NCI-H1048 (cell line): ENCODE measurements at regions not wholly inside any gene's neighbourhood (a gene's known extent, or its start where the extent isn't known, plus 50 kb on each side); places are given as distances from the start of the nearest gene placed in this dataset.
"Not testable (repeated sequence)": the region's sequence is repeated elsewhere in the genome, so short reads cannot be mapped to it uniquely, and the experiment has no call there.

ENCODE experiments used
- DNase-seq: peaks from one replicate; lab custom pipeline; 2025; lab: John Stamatoyannopoulos, UW

DNA sequence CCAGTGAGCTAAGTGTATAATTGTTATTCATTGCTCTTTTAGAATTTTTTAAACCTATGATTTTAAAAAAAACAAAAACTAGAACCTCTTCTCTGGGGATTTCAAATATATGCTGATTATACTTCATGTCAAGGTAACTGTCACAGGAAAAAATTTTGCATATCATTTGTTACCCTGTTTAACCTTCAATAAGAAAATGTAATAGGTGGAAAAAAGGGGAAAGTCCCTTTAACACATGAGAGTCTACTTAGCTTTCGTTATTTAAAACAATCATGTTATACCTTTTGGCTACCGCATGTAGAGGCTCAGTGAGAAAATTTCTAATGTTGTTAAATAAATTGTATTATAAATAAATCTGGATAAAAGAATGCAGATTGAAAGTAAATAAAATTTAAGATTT lies 190.1 kb upstream of the AKR1E2 start:
- no peak for DNase-seq

DNA sequence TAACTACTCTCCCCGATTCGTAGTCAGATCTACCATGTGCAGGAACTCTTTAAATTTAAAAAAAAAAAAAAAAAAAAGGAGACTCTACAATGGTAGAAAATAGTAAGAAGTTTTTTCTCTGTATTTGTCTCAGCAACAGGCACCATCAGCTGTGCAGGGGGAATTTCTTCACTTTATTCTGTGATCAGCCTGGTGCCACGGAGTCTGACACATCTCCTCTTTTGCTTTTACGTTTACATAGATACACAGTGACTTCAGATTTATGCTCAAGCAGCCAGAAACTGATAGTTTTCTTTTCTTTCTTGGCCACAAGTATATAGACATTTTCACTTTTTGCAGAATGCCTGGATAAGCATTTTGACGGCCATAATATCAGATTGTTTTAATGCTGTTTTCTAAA lies 190.6 kb upstream of the AKR1E2 start:
- DNase-seq, result no peak

DNA sequence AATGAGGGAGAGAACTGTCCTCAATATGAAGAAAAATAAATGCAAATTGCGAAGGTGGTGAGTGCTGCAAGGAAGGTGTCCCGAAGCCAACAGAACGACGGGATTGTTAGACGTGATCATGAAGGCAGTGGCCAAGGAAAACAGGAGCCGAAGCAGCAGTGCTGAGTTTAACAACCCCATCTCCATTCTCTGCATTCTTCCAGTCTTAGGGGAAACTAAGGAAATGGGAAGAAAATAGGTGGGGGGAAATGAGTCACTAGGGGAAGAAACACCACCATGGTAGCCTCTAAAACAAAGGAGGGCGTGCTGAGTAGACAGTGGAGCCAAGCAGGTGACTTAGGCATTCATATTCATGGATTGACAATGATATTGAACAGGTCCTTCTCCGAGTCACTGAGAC lies 192.2 kb upstream of the AKR1E2 start:
- no peak for DNase-seq

DNA sequence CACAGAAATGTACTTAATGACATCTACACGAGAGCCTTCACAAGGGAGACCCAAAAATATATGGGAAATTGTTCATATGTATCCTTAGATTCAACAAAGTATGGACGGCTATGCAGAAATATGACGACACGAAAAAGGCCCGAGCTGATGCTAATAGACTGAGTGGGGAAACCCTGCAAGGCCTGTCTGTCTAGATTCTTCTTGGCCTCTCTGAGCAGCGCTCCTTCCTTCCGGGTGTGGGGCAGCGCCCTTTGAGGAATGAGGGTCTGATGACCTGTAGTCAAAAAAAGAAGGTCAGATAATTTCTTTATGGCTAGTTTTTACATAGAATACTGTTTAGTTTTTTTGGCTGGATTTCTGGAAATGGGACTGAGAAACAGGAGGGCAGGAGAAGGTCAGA lies 192.8 kb upstream of the AKR1E2 start:
- no peak for DNase-seq

DNA sequence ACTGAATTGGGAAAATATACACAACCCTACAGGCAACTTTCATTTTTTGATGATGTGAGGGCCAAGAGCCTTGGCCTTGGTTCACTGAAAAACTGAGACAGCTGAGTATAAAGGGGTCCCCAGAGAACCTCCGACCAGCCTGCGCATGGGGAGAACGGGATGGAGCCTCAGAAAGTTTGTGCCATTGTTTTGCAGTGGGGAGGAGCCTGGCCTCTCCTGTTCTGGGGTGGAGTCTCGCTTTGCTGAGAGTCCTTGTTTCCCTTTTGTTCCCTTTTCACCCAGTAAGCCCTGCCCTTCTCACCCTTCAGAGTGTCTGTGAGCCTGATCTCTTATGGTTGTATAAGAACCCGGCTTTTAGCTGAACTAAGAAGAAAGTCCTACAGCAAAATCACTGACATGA lies 193.2 kb upstream of the AKR1E2 start:
- no peak for DNase-seq

DNA sequence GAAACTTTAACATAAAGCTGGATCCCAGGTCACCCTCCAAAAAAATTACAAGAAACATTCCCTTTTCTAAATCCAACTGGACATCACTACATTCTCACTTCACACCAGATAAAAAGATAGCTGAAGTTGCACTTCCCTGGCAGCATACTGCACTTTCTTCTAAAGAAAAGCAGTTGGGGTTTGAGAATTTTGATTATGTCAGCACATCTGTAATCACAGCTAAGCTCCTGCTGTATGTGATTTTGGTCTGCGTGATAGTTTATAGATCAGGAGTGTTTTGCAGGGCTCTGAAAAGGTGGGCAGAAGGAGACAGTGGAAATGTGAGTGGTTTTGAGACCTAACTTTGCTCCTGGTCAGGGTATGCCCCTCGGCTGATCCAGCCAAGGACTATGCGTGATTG lies 199.1 kb upstream of the AKR1E2 start:
- no peak for DNase-seq

DNA sequence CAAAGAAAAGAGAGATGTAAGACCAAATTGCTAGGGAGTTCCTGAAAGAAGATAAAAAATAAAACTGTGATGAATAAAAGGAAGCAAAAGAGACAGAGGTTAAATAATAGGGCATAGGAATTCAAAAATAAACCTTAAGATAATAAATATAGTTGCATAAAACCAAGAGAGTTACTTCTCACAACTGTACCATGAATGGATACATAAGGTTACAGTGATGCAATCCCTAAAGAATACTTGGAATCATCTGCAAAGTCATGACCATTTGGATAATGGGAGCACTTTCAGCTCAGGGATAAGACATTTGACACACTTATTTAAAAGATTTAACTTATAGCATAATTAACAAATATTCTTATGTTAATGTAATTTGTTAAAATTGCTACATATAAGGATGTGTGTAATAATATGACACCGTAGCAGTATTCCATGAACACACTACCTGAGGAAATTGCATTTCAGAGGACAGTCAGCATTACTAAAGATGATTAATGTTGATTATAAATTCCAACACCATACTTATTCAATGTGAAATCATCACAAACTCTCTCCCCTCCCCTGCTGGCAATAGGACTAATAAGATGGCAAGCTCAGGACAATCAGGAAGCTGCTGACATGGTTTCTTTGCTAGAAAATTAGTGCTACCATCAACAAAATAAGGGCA lies 202.1 kb upstream of the AKR1E2 start:
- DNase-seq, result no peak

DNA sequence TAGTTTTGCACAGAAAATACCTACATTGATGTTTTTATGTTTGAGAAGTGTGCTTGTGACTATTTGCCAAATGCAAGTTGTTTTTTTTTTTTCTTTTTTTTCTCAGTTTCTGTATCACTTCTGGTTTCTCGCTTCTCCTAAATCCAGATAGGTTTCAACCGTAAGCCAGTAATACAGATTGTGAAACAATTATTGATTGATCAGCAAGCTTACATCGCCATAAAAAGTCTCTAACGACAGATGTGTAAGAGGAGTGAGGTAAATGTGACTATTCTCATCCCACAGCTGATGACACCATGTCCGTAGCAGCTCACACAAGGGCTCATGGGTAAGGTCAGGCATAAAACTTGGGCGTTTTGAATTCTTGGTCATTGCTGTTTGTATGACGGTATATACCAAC lies 202.8 kb upstream of the AKR1E2 start:
- no peak for DNase-seq

DNA sequence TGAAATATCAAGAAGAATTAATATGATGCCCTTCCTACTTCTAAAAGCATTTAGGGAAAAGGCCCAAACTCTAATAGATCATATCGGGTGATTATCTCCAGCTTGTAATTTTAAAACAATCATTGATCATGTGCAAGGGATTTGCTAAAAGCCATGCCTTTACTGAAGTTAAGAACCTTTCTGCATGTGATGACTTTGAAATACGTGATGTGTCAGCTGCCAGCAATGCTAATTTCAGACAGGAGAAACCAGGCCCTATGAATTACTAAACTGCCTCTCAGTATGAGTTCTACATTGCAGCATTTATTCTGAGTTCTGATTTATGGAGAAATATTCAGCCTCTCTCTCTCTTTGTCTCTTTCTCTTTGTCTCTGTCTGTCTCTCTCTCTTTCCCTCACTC lies 203.6 kb upstream of the AKR1E2 start:
- no peak for DNase-seq

DNA sequence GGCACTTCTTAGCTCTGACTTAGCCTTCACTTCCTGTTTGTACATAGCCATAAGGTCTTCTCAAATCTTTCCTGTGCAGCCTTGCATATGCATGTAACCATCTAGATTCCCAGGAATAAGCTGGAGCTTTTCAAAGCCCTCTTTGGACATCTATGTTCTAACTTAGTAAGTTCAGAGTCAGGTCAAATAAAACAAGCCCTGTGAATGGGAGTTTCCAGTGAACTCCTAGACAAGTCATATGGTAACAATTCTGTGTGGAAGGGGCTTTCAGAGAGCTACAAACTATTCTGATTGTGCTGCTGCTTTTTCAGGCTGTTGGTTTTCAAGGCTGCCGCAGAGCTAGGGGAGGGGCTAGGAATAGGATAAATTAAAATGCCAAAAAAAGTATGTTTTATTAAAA lies 208.4 kb upstream of the AKR1E2 start:
- DNase-seq, result no peak

DNA sequence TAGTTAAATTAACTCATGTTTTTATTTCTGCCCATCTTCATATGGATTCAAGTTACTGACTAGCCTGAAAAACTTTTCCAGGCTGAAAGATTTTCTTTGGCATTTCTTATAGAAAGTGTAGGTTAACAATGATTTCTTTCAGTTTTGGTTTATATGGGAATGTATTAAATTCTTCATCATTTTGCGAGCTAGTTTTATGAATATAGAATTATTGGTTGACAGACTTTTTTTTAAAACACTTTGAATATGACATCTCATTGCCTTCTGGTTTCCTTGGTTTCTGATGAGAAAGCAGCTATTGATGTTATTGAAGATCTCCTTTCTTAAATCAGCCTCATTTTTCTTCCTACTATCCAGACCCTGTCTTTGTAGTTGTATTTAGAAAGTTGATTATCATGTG lies 211.0 kb upstream of the AKR1E2 start:
- DNase-seq, result no peak

DNA sequence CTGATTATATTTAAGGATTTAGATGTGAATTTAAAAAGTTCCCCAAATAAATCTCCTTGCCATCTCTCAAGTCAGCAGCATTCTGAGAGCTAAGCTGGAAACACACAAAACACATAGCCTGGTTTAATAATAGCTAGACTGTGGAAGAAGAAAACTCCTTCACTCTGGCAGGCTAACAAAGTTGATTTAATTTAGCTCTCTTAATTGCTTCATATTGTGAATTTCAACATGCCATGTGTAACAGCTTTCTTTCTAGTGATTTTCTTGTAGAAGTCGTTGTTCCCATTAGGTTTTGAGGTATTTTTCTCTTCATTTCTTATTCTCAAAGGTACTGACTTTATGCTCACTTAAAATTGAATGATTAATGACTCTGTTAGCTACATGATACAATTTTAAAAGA lies 216.8 kb upstream of the AKR1E2 start:
- no peak for DNase-seq

DNA sequence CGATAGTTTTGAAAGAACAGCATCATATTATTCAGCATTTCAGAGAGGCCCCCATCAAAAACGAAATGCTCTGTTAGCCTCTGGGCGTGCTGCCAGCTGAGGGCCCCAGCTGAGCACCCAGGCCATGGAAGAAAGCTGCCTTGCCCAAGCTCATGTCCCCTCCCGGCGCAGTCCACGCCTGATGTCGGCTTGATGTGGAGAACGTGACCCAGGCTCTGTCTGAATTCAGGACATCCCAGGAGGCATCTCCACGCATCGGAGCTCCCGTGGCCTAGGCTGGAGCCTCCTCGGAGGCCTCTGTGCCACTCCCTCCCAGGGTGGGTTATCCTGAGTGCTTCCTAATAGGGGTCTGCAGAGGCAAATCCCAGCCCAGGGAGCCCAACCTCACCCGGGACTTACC lies 218.3 kb upstream of the AKR1E2 start:
- DNase-seq, result no peak

DNA sequence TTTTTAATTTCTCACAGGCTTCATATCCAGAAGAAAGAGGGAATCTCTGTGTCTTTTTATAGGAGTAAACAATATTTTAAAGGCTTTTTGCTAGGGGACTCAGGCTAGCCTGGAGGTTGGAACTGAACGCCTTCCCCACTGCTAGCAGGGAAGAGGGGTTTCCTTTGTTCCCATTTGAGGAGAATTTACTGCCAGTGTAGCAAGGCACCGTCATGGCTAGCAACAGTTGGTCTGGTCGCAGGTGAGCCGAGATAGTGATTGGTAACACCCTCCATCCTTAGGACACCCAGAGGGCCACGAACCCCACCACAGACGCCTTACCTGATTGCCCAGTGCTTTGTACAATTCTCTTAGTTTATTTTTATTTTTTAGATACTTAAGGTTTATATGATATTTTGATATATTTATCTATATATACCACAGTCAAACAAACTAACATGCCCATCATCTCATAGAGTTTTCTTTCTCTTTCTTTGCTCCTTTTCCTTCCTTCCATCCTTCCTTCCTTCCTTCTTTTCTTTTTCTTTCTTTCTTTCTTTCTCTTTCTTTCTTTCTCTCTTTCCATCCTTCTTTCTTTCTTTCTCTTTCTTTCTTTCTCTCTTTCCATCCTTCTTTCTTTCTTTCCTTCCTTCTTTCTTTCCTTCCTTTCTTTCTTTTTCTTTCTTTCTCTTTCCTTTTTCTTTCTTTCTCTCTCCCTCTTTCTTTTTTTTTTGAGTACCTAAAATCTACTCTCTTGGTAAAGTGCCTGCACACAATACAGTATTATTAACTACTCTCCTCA lies 219.0 kb upstream of the AKR1E2 start:
- DNase-seq, result no peak

DNA sequence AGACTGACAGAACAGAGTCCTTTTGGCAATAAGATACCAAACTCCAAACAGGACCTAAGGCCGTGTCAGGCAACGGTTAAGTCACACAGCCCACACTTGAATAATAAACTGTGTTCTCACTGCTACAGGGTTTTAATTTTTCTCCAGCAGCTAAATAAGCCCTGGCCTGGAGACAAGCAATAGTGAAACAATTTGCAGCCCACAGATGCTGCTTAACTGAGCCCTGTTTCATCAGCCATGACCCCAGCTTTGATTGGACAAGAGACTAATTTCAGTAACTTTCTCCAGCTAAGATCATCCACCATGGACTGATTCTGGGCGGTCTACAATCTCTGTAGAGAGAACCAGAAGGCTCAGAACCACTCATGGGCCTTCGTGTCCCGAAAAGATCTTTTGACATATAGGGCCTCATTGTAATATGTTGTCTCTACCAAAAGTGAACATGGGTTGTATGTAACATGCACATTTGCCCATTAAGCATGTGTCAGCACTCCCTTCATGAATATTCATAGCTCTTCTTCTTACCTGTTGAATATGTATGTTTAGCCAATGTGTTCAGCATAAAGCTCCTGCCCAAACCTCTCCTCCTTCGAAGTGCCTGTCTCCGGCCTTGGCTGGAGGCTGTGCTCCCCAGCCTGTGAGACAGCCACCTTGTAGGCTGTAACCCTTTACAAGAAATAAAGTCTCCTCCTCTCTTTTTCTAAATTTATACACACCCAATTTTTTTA lies 223.1 kb upstream of the AKR1E2 start:
- no peak for DNase-seq

DNA sequence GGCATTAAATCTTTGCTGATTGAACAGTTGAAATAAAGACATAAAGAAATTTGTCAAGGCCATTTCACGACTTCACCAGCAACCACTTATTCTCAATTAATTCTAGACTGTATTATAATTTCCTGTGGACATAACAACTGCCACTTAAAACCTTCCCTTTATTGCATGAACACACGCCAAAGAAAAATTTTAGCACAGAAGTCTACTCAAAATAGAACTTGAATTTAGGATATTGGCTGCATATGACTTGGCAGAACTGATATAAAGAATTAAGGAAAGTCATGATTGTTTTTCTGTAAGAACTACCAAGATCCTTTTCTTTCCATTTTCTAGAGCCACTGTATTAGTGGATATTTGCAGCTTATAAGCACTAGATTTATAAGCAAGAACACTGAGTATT lies 226.5 kb upstream of the AKR1E2 start:
- no peak for DNase-seq

DNA sequence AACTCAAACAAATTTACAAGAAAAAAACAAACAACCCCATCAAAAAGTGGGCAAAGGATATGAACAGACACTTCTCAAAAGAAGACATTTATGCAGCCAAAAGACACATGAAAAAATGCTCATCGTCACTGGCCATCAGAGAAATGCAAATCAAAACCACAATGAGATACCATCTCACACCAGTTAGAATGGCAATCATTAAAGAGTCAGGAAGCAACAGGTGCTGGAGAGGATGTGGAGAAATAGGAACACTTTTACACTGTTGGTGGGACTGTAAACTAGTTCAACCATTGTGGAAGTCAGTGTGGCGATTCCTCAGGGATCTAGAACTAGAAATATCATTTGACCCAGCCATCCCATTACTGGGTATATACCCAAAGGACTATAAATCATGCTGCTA lies 228.1 kb upstream of the AKR1E2 start:
- not testable (repeated sequence) for DNase-seq

DNA sequence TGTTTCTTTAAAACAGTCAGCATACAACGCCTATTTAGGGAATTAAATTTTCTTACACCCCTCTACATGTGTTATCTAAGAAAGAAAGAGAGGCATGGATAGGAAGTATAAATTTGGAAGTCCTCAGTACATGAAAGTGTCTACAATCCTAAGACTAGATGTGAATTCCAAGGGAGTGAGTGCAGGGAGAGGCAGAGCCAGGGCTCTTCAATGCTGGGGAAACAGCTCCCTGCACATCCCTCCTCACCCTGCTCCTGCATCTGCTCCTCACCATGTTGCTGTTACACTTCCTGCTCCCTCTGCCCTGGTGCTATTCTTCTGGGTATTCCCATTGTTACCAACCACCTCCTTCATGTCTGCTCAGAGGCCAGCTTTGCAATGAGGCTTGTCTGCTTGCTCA lies 229.1 kb upstream of the AKR1E2 start:
- no peak for DNase-seq

DNA sequence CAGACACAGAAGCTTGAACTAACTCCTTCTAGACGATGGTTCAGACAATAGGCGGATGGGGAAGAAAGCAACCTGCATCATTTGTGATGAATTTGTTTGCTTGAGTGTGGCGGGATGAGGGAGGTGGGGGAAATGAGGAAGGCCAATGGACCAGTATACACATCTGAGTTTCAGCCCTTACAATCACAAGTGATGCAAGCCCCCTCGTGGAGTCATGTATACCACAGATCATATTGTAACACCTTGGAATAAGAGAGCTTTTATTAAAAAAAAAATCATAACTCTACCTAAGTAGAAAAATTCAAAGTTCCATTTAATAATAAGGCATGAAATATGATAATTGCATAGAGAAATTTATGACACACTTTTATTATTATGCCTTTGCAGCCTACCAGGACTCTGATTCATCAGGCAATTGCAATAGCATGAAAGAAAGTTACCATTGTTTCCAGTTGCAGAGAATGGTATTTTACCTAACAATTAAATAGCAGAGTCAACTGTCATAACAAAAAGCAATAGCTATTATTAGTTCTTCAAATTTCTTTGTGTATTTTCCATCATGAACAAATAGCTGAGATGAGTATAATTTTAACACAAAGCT lies 230.2 kb upstream of the AKR1E2 start:
- no peak for DNase-seq

DNA sequence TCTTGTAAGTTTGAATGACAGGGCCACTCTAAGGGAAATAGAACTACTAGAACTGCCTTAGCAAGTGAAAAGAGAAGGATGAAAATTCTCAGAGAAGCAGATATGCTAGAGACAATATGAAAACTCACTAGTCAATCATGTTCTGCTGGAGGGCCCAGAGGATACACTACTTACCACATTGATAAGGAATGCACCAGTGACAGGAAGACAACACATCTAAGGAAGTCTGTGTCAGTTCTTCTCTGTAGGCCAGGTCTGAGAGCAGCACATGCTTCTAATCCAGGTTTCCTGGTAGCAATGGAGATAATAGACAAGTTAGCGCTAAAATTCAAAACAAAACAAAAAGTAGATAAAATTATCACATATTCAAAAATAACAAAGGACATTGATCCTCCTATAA lies 235.2 kb upstream of the AKR1E2 start:
- DNase-seq, result no peak

DNA sequence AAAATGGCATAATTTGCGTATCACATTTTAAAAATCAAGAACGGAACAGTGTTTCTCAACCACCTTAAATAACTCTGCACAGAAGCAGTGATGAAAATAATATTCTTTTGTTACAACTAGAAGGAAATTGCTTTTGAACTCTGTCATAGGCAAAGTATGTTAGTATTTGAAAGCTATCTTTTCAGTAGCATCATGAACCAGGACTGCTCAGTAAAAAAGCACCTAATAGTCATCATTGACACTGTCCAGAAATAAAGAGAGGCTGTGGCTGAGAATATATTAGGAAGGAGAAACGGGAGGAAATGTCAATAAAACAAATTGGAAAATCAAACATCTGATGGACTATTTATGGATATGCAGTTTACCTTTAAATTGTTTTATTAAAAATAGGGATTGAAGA lies 237.2 kb upstream of the AKR1E2 start:
- no peak for DNase-seq

DNA sequence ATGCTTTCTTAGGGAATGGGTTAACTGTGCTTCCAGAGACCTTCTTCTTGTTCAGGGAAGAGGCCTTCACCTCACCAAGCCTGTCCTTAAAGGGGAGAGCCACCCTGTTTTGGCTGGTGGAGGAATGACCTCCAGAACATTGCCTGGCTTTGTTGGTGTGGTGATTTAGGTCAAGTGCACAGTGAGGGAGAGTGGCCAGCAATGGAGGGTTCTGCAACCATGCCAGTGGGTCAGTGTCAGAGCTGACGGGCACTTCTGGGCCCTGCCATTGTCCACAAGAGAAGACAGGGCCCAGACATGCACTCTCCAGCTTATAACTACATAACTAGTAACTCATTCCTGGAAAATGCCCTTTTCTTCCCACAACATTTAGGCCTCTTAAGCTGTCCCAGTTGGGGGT lies 238.5 kb upstream of the AKR1E2 start:
- no peak for DNase-seq

DNA sequence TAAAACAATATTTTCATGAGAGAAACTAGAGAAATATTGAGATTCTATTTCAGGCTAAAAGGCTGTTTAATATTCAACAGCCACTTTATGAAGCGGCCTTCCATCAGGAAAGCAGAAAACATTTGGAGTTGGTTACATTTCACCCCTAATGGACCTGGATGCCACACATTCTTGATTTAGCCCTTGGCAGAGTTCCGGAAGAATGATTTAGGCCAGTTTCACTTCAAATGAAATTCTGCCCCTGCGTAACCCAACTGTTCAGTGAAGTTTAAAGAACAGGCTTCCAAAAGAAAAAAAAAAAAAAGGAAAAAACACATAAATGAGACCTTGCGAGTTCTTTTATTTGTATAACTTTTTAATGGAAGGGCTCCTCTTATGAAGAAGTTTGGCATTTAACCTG lies 239.2 kb upstream of the AKR1E2 start:
- no peak for DNase-seq
